K562 (cell line): ENCODE measurements at regions not wholly inside any gene's neighbourhood (a gene's known extent, or its start where the extent isn't known, plus 50 kb on each side); places are given as distances from the start of the nearest gene placed in this dataset.

ENCODE experiments used
- ATAC-seq: fragments of 200-7000 bp; cut with Tn5 transposase; 3 replicates; pipeline ENCODE4 v1.9.1; 2020; ENCODE audit warnings: moderate library complexity
- BruUV-seq: library from RNA; stranded (reverse); fragments of 400-500 nt; replicated peaks from 2 replicates; lab custom pipeline; 2021; lab: Mats Ljungman, UMichigan
- CTCF ChIA-PET: fragments of 300-600 bp; formaldehyde crosslinking; extraction: SDS; loops from one replicate; lab custom pipeline; 2021; ENCODE audit warnings: low intra/inter-chr PET ratio; lab: Yijun Ruan, JAX
- POLR2A ChIA-PET: fragments of 300-600, 350-650 bp; sonication (Branson Sonifier 250); formaldehyde crosslinking; extraction: SDS; loops from one replicate; lab custom pipeline; 2021; ENCODE audit warnings: antibody characterized with exemption, inconsistent platforms; lab: Yijun Ruan, JAX
- DNase-seq, 4 experiments: peaks; one replicate each; pipeline versions ENCODE4 v3.0.0 to v3.0.0-alpha.2; 2011 to 2018; ENCODE audit warnings: low spot score in 3 of 4, mixed read lengths in 3 of 4; ENCODE audit errors: extremely low read depth in 1 of 4
- FAIRE-seq: peaks from 2 replicates; lab custom pipeline; 2011; peaks lifted over from hg19 to GRCh38; lab: Jason Lieb, UNC
- H2AFZ ChIP-seq: 2 replicates; pipeline ENCODE4 v1.6.0; 2011; ENCODE audit warnings: low read depth, low read length, control low read depth, inconsistent platforms
- H3K27ac ChIP-seq: fragments of 200-600 bp; 3 replicates; pipeline ENCODE4 v1.8.0; 2011; ENCODE audit warnings: low read depth, mild to moderate bottlenecking, control low read depth, inconsistent platforms, low read length, moderate library complexity, mixed read lengths; ENCODE audit errors: extremely low read depth
- H3K27me3 ChIP-seq, 2 experiments: fragments of 300-600 bp in 1 of 2; 2 replicates in 1 of 2; 3 replicates in 1 of 2; pipeline versions ENCODE4 v1.6.0 to v1.8.0; 2011; ENCODE audit warnings: inconsistent platforms in 2 of 2, low read length in 2 of 2, mild to moderate bottlenecking in 1 of 2, mixed read lengths in 1 of 2, moderate library complexity in 1 of 2; ENCODE audit not compliant: control insufficient read depth in 2 of 2, insufficient read depth in 2 of 2
- H3K36me3 ChIP-seq: fragments of 300-600 bp; 3 replicates; pipeline ENCODE4 v1.8.0; 2011; ENCODE audit warnings: mild to moderate bottlenecking, low read length, inconsistent platforms; ENCODE audit not compliant: control insufficient read depth, insufficient read depth
- H3K4me1 ChIP-seq, 2 experiments: fragments of 200-600 bp in 1 of 2; replicated peaks in 1 of 2; 2 replicates in 1 of 2; 3 replicates in 1 of 2; pipeline versions ENCODE4 v1.5.1 to v1.8.0; 2011; ENCODE audit warnings: inconsistent platforms in 2 of 2, low read length in 2 of 2, mild to moderate bottlenecking in 1 of 2, mixed read lengths in 1 of 2, moderate library complexity in 1 of 2; ENCODE audit not compliant: control insufficient read depth in 2 of 2, insufficient read depth in 2 of 2
- H3K4me2 ChIP-seq: 2 replicates; pipeline ENCODE4 v1.6.1; 2011; ENCODE audit warnings: low read length, control low read depth, inconsistent platforms, mixed read lengths; ENCODE audit not compliant: insufficient read depth
- H3K4me3 ChIP-seq: fragments of 200-600 bp; sonication (generic), shearing (Covaris generic); 2 replicates; pipeline ENCODE4 v1.5.1; 2016; ENCODE audit warnings: control low read depth, inconsistent platforms
- H3K79me2 ChIP-seq: fragments of 200-600 bp; 3 replicates; pipeline ENCODE4 v1.8.0; 2011; ENCODE audit warnings: low read length, inconsistent platforms; ENCODE audit not compliant: control insufficient read depth, insufficient read depth
- H3K9ac ChIP-seq, 2 experiments: 2 replicates each; pipeline versions ENCODE4 v1.6.0 to v1.6.1; 2011; ENCODE audit warnings: low read depth in 2 of 2, low read length in 2 of 2, control low read depth in 1 of 2, inconsistent platforms in 1 of 2, mild to moderate bottlenecking in 1 of 2, mixed read lengths in 1 of 2; ENCODE audit not compliant: insufficient read depth in 1 of 2
- H3K9me1 ChIP-seq: one replicate; pipeline ENCODE4 v1.6.0; 2011; ENCODE audit warnings: inconsistent platforms, mild to moderate bottlenecking, low read length, moderate library complexity; ENCODE audit not compliant: control insufficient read depth, insufficient read depth
- H3K9me3 ChIP-seq: replicated peaks from 2 replicates; pipeline ENCODE4 v1.5.1; 2011; ENCODE audit warnings: low read depth, low read length, inconsistent platforms; ENCODE audit not compliant: control insufficient read depth, insufficient read depth
- H4K20me1 ChIP-seq: replicated peaks from 2 replicates; pipeline ENCODE4 v1.6.1; 2011; ENCODE audit warnings: low read length, inconsistent platforms, mixed read lengths; ENCODE audit not compliant: control insufficient read depth, insufficient read depth
- BRD9 ChIP-seq: fragments of 450-650 bp; IDR thresholded peaks from 2 replicates; pipeline ENCODE4 v1.6.1; 2018; ENCODE audit warnings: low read depth; ENCODE audit not compliant: partially characterized antibody
- CBX5 ChIP-seq: IDR thresholded peaks from 2 replicates; pipeline ENCODE4 v1.6.1; 2014; ENCODE audit warnings: low read depth, borderline replicate concordance
- CHD2 ChIP-seq: IDR thresholded peaks from 2 replicates; pipeline ENCODE4 v1.6.1; 2011; ENCODE audit warnings: low read depth, low read length
- DEAF1 ChIP-seq: fragments of 450-650 bp; formaldehyde crosslinking; IDR thresholded peaks from 2 replicates; pipeline ENCODE4 v1.4.0; 2020; ENCODE audit warnings: mild to moderate bottlenecking, moderate library complexity
- E2F3 ChIP-seq: fragments of 250-450 bp; sonication (Bioruptor Pico); IDR thresholded peaks from 2 replicates; pipeline ENCODE4 v1.4.0; 2020; ENCODE audit warnings: mild to moderate bottlenecking
- EZH2 ChIP-seq: IDR thresholded peaks from 2 replicates; pipeline ENCODE4 v1.6.1; 2012; ENCODE audit warnings: low read depth, mild to moderate bottlenecking, inconsistent platforms, low read length, borderline replicate concordance
- FOXM1 ChIP-seq, 2 experiments: fragments of 450-650 bp in 1 of 2; sonication (generic) in 1 of 2; formaldehyde crosslinking in 1 of 2; IDR thresholded peaks; 2 replicates each; pipeline versions ENCODE4 v1.6.1 to v1.9.0; 2017 to 2022; ENCODE audit warnings: low read depth in 2 of 2, mild to moderate bottlenecking in 2 of 2, missing genetic modification reagents in 1 of 2, moderate library complexity in 1 of 2
- HDAC2 ChIP-seq: fragments of 450-650 bp; IDR thresholded peaks from 2 replicates; pipeline ENCODE4 v1.6.1; 2016; ENCODE audit warnings: mild to moderate bottlenecking
- JUND ChIP-seq, 2 experiments: IDR thresholded peaks; 2 replicates in 1 of 2; 3 replicates in 1 of 2; pipeline ENCODE4 v1.6.1; 2011; ENCODE audit warnings: borderline replicate concordance in 2 of 2, low read depth in 2 of 2, low read length in 2 of 2, improper control_type of control experiment in 1 of 2, missing biosample characterization in 1 of 2, missing genetic modification characterization in 1 of 2, missing genetic modification reagents in 1 of 2
- KHSRP ChIP-seq: fragments of 450-650 bp; IDR thresholded peaks from 2 replicates; pipeline ENCODE4 v1.6.1; 2017
- MCM5 ChIP-seq: fragments of 450-650 bp; IDR thresholded peaks from 2 replicates; pipeline ENCODE4 v1.6.1; 2016; ENCODE audit warnings: low read depth
- MTA2 ChIP-seq: fragments of 450-650 bp; IDR thresholded peaks from 2 replicates; pipeline ENCODE4 v1.6.1; 2016; ENCODE audit warnings: low read depth
- RBM15 ChIP-seq: fragments of 200-400 bp; formaldehyde crosslinking; IDR thresholded peaks from 2 replicates; pipeline ENCODE4 v1.6.1; 2018; ENCODE audit warnings: mild to moderate bottlenecking, low read length, moderate library complexity; ENCODE audit not compliant: insufficient read depth
- ZNF217 ChIP-seq: sonication (generic); formaldehyde crosslinking; IDR thresholded peaks from 2 replicates; pipeline ENCODE4 v1.8.0; 2022; ENCODE audit warnings: mild to moderate bottlenecking, missing genetic modification reagents
- ZNF830 ChIP-seq: fragments of 250-450 bp; sonication (Bioruptor Pico); IDR thresholded peaks from 2 replicates; pipeline ENCODE4 v1.5.0; 2021; ENCODE audit warnings: mild to moderate bottlenecking
- WGBS: fragments of 100-300 bp; shearing (Covaris generic); methylation state at CpG from one replicate; pipeline ENCODE4 v1.1.6; 2016; ENCODE audit warnings: low coverage, mixed read lengths; ENCODE audit not compliant: insufficient coverage; ENCODE audit errors: missing lambda C conversion rate; 5-methylcytosine and 5-hydroxymethylcytosine counted together
- in situ Hi-C: fragments of 300-500 bp; cut with MboI; formaldehyde crosslinking; loops from 4 replicates; pipeline ENCODE4 v1.15.0; 2018; ENCODE audit warnings: inconsistent platforms, mixed read lengths
- intact Hi-C: fragments of 100-400 bp; cut with micrococcal nuclease; formaldehyde crosslinking; loops from 2 replicates; pipeline ENCODE4 v1.14.2; 2022

- TF ChIP-seq JUND (IDR thresholded peaks at IDR 0.05; ENCODE audit: borderline replicate concordance, low read depth, low read length) (no peak), JUND (tag; IDR thresholded peaks at IDR 0.05; ENCODE audit: borderline replicate concordance, low read depth, low read length) (no peak), ZNF217 (CRISPR knock-in tag) (no peak), ZNF830 (CRISPR knock-in tag) (no peak), DEAF1 (CRISPR knock-in tag) (no peak), FOXM1 (IDR thresholded peaks at IDR 0.05; ENCODE audit: low read depth) (no peak), FOXM1 (CRISPR knock-in tag; IDR thresholded peaks at IDR 0.05; ENCODE audit: low read depth) (no peak), KHSRP (no peak), HDAC2 (no peak), RBM15 (no peak), BRD9 (no peak), E2F3 (CRISPR knock-in tag) (no peak), MCM5 (no peak), CBX5 (no peak), MTA2 (no peak), EZH2 (no peak), CHD2 (no peak)
- Histone ChIP-seq H3K36me3 (no peaks in the 10 kb centered on the region), H3K9ac (no peak overlapping the region), H3K27ac (no peak overlapping the region), H3K4me2 (no peak overlapping the region), H3K9me3 (no peaks in the 10 kb centered on the region), H3K27me3 (no peaks in the 10 kb centered on the region; a peak in 1 of 5 replicates), H3K4me1 (peaks cover 0 to 10% of the 10 kb centered on the region in 2 experiments; a peak in 3 of 5 replicates), H3K4me3 (no peak overlapping the region), H3K79me2 (no peaks in the 10 kb centered on the region), H4K20me1 (no peaks in the 10 kb centered on the region), H2AFZ (no peak overlapping the region), H3K9me1 (no peaks in the 10 kb centered on the region)
- intact Hi-C loops (loop anchor here (5.0 to 10.0 kb wide), 3 partner anchors 131 to 806 kb away; partner anchors contain the start of gene SCAF11), in situ Hi-C loops (loop anchor here (25.0 kb wide), 1 partner anchor 886 kb away; no protein-coding TSS in a partner anchor)
- ChIA-PET POLR2A (interaction anchor here (0.7 to 1.5 kb wide), 2 partner anchors 20 to 250 kb away, joined by 3 read pairs; no protein-coding TSS in a partner anchor), CTCF (no interaction called here)
- BruUV-seq: no TSS peak
- WGBS: 39% methylated on average over 4 of the region's 4 CpGs
- ATAC-seq: no peak
- DNase-seq: no peak
- no peak for FAIRE-seq
Observed at GRCh38 chr12:46126050-46126727, 135.8 kb upstream of the SCAF11 start.
